ENCODE measurements at regions not wholly inside any gene's neighbourhood (a gene's known extent, or its start where the extent isn't known, plus 50 kb on each side); places are given as distances from the start of the nearest gene placed in this dataset.
"Not testable (repeated sequence)": the region's sequence is repeated elsewhere in the genome, so short reads cannot be mapped to it uniquely, and the experiment has no call there.

- no peak for DNase-seq (ENCODE audit: low read depth in 2 of 3, low spot score in 1 of 3)
Measured at GRCh38 chr9:29199975-29200374, 1626.7 kb upstream of the C9orf72 start.

DNA sequence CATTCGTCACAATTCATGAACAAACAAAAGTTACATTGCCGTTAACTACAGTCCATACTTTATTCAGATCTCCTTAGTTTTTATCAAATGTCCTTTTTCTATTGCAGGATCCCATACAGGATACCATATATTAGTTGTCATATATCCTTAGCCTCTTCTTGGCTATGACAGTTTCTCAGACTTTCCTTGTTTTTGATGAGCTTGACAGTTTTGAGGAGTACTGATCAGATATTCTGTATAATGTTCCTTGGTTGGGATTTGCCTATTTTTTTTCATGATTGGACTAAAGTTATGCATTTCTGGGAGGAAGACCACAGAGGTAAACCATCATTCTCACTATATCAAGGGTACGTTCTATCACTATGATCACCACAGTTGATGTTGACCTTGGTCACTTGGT lies 1627.4 kb upstream of the C9orf72 start:
- DNase-seq (ENCODE audit: low read depth in 2 of 3, low spot score in 1 of 3): no peak

DNA sequence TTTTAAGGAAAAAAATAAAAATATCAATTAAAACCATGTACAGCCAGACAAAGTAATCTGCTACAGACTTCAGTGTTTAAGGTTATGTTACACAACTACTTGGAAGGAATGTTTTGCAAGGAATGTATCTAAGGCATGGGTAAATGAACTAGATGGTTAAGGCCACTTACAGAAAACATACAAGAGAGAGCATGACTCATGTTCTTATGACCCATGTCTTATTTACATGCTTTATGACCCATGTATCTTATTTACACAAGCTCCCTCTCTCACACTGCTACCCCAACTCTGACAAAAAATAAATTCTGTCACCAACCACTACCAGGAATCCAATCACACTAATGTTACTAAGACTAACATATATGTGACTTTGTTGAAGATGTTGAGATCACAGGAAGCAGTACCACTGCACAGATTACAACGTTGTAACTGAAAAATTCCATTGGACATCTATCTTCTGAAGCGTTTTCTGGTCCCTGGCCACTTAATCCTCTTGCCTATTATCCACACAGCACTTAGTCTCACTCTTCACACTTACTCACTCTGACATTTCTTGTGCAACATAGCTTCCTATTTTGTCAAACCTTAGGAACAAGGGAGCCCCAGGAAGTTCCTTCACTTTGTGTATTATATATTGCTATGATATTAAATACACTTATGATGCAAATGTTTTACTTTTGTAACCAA lies 1630.1 kb upstream of the C9orf72 start:
- DNase-seq (ENCODE audit: low read depth in 2 of 3, low spot score in 1 of 3): no peak

DNA sequence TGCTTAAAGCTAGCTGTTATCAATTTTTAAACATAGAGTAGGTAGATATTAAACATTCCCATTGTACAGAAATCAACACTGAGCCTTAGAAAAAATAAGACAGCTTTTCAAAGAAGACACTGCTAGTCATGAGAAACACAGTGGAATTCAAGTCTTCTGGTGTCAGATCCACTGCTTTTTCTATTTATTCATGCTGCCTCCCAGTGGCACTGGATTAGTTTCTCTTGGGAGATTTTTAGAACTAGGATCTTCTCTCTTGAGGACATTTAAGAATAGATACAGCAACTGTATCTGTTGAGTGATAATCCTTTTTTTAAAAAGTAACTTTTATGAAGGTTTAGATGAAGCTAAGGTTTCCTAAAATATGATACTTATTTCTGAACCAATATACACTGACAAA lies 1635.4 kb upstream of the C9orf72 start:
- no peak for DNase-seq (ENCODE audit: low read depth in 2 of 3, low spot score in 1 of 3)

GRCh38 chr9:29209748-29210291 lies 1636.5 kb upstream of the C9orf72 start:
- no peak for DNase-seq (ENCODE audit: low read depth in 2 of 3, low spot score in 1 of 3)

GRCh38 chr9:29211003-29211579 lies 1637.8 kb upstream of the C9orf72 start:
- DNase-seq (ENCODE audit: low read depth in 2 of 3, low spot score in 1 of 3): no peak

GRCh38 chr9:29211580-29212396 lies 1638.5 kb upstream of the C9orf72 start:
- DNase-seq (ENCODE audit: low read depth in 2 of 3, low spot score in 1 of 3): peak in 2 of 3 donors; percentile 14 to 20

DNA sequence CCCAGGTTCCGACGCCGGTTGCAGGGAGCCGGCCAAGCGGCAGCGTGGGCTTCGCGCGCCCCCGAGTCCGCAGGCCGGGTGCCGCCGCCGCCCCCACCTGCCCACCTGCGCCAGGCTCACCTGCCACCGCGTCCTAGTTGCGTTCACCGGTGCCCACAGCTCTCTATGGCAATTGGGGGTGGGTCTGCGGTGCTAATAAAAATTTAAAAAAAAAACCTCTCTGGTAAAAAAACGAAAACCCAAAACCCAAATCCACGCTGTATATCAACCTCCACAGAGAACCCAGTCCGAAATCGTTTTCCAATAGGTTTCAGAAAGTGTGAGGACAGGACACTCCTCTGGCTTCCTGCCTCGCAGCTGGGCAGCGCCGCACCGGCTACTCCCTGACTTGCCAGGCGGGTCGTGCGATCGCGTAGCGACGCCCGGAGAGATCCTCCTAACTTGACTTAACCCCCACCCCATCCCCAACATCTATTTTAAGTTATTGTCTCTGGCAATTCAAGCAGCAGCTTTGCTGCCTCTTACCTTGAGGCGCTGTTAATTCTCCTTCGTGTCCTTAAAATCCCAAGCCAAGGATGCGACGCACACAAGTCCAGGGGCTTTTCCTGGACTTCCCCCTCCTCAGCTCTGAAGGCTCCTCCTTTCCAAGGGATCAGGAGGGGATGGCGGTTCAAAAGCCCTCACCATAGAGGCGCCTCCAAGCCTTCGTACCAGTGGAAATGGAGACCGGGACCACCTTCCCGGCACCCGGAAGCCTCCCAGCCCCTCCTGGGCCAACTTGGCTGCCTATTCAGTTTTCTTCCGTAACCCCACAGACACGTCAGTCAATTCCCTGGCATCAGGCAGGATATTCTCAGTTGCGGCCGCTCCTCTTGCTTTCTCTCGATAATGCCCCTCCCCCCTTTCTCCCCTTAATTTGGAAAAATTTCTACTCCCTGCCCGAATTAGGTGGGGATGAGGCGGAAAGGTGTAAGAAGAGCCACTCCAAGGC lies 1639.4 kb upstream of the C9orf72 start:
- no peak for DNase-seq (ENCODE audit: low read depth in 2 of 3, low spot score in 1 of 3)

DNA sequence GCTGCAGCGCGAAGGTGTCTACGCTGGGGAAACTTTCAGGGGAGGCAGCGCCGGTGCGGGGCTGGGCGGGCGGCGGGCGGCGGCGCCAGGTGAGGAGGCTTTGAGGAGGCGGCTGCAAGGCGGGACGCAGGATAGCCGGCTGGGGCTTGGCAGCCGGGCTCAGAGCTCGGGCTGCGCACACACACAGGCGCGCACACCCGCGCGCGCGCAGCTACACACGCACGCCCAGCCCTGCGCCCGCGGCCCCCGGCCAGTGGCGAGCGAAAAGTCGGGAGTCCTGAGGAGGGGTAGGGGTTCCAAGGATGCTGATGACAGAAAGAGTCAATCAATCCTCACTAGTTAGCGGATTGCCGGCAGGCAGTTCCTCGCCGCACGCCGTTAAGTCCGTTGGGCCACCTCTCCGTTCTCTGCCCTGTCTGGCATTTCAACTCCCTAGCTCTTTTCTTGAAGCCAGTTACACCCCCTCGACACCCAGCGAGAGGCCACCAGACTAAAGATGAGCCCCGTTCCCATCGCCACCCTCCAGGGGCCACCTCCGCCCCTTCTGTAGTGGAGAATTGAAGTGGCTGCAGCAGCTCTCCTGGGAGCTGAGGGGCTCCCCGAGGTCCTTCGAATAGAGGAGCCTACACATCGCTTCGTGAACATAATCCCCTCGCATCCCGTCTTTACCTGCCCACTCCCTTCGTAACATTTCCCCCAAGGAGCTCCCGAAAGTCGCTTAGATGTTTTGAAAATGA lies 1640.3 kb upstream of the C9orf72 start, which contains the start of gene LINGO2:
Gene LINGO2 (minus strand): TSS at position 185 of the 737 bp plus-strand sequence.
- no peak for DNase-seq (ENCODE audit: low read depth in 2 of 3, low spot score in 1 of 3)

DNA sequence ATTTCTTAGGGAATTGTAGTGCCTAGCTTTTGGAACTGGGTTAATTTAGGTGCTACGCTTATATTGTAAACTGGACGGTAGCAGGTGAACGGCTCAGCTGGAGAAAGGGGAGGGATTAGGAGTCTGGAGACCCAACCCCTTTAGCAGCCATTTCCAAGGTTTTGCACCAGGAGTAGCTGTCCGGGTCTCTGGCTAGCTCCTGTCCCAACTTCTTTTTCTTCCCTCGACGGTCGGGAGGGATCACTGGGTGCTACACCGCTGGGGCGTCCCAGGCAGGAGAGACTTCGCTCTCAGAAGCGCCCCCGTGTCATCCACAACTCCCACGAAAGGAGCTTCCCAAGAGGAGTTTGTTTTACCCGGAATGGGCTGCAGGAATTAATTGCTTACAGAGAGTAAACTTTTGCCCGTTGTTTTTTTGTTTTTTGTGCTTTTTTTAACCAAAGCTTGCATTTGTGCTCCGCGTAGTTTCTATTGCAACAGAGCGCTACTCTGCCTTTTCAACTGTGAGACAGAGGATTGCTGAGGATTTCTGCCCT lies 1640.9 kb upstream of the C9orf72 start:
- DNase-seq (ENCODE audit: low read depth in 2 of 3, low spot score in 1 of 3): no peak

- DNase-seq (ENCODE audit: low read depth in 2 of 3, low spot score in 1 of 3): no peak
Measured at GRCh38 chr9:29214690-29215253, 1641.5 kb upstream of the C9orf72 start.

DNA sequence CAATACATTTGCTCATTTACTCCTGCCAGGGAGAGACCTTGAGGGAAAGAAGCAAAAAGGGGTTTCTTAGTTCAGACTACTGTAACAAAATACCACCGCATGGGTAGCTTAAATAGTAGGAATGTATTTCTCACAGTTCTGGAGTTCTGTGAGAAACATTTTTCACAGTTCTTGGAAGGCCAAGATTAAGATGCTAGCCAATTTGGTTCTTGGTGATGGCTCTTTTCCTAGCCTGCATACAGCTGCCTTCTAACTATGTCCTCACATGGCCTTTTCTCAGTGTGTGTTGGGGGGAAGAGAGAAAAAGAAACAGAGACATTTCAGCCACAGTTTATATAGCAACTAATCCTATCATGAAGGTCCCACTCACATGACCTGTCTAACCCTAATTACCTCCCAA lies 1644.7 kb upstream of the C9orf72 start:
- no peak for DNase-seq (ENCODE audit: low read depth in 2 of 3, low spot score in 1 of 3)

- DNase-seq (ENCODE audit: low read depth in 2 of 3, low spot score in 1 of 3): no peak
Measured at GRCh38 chr9:29220596-29221251, 1647.4 kb upstream of the C9orf72 start.

- no peak for DNase-seq (ENCODE audit: low read depth in 2 of 3, low spot score in 1 of 3)
Measured at GRCh38 chr9:29228558-29228957, 1655.3 kb upstream of the C9orf72 start.

GRCh38 chr9:29230931-29231330 lies 1657.7 kb upstream of the C9orf72 start:
- DNase-seq (ENCODE audit: low read depth in 2 of 3, low spot score in 1 of 3): no peak

GRCh38 chr9:29233193-29233592 lies 1659.9 kb upstream of the C9orf72 start:
- DNase-seq (ENCODE audit: low read depth in 2 of 3, low spot score in 1 of 3): no peak

DNA sequence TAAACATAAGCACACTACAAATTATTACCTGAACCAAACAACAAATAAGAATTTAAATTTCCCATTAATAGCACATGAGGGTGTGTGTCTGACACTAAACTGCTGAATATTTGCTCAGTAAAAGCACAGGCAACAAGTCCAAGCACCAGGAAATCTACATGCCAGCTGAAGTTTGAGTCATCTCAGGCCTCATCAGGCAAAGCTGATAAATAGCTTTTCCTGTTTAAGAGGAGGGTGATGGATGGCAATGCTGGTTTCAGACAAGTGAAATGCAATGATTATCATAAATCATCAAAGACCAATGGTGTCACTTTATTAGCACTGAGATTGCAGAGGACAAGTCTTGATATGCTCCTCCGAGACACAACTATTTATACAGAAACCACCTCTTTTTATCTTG lies 1668.0 kb upstream of the C9orf72 start:
- DNase-seq (ENCODE audit: low read depth in 2 of 3, low spot score in 1 of 3): no peak

GRCh38 chr9:29245351-29245750 lies 1672.1 kb upstream of the C9orf72 start:
- no peak for DNase-seq (ENCODE audit: low read depth in 2 of 3, low spot score in 1 of 3)

GRCh38 chr9:29270400-29270799 lies 1697.1 kb upstream of the C9orf72 start:
- not testable (repeated sequence) for DNase-seq (ENCODE audit: low read depth in 2 of 3, low spot score in 1 of 3)
